Lower lobe of right lung (tissue), 2 donors: ENCODE measurements at regions not wholly inside any gene's neighbourhood (a gene's known extent, or its start where the extent isn't known, plus 50 kb on each side); places are given as distances from the start of the nearest gene placed in this dataset.

ENCODE experiments used
- ATAC-seq, 2 donors: fragments of 200-7000 bp; cut with Tn5 transposase; one replicate each; pipeline ENCODE4 v1.9.1; 2020 to 2022; ENCODE audit warnings: mild to moderate bottlenecking in 2 of 2, moderate library complexity in 2 of 2
- DNase-seq: peaks from one replicate; pipeline ENCODE4 v3.0.0-alpha.2; 2020
- H3K27ac ChIP-seq: fragments of 200-600 bp; one replicate; pipeline ENCODE4 v1.8.0; 2022
- H3K27me3 ChIP-seq: fragments of 200-600 bp; one replicate; pipeline ENCODE4 v1.8.0; 2022; ENCODE audit warnings: low read depth
- H3K36me3 ChIP-seq: fragments of 200-600 bp; one replicate; pipeline ENCODE4 v1.8.0; 2022; ENCODE audit warnings: mild to moderate bottlenecking
- H3K4me1 ChIP-seq: fragments of 200-600 bp; one replicate; pipeline ENCODE4 v1.8.0; 2022
- H3K4me3 ChIP-seq: fragments of 200-600 bp; one replicate; pipeline ENCODE4 v1.8.0; 2022; ENCODE audit warnings: mild to moderate bottlenecking
- H3K9me3 ChIP-seq: fragments of 200-600 bp; one replicate; pipeline ENCODE4 v1.8.0; 2022
- intact Hi-C: fragments of 100-400 bp; cut with DNase I; formaldehyde crosslinking; loops from one replicate; pipeline ENCODE4 v1.11.0; 2022
- TF ChIP-seq, protein P1 (sequence below): fragments of 200-600 bp; IDR thresholded peaks from one replicate; pipeline ENCODE4 v1.8.0; 2022; ENCODE audit warnings: antibody characterized with exemption, mild to moderate bottlenecking
- donor health status: DM: no; HTN: yes; CAD: no; lungs with severe emphysema.

DNA sequence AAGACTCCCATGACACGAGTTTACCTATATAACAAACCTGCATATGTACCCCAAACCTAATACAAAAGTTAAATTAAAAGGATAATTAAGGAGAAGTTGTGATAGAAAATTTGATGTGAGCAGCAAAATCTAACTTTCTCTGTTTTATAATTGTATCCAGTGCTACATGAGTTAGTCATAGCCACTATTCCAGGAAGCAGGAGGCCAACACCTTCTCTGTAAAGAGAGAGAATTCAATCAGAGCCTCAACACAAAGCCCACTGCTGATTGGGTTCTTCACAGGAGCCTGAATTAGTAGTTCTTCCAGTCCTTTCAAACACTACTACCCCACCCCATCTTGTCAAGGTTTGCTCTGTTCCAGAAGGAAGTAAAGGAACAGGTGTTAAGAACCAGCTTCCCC is 84.2 kb downstream of the BLID start:
- DNase-seq (no peak), ATAC-seq (no peak)
- Histone ChIP-seq H3K36me3 (no peaks in the 10 kb centered on the region), H3K9me3 (no peaks in the 10 kb centered on the region), H3K4me3 (no peak overlapping the region), H3K4me1 (no peaks in the 10 kb centered on the region), H3K27ac (no peak overlapping the region), H3K27me3 (no peaks in the 10 kb centered on the region)
- TF ChIP-seq, protein P1, sequence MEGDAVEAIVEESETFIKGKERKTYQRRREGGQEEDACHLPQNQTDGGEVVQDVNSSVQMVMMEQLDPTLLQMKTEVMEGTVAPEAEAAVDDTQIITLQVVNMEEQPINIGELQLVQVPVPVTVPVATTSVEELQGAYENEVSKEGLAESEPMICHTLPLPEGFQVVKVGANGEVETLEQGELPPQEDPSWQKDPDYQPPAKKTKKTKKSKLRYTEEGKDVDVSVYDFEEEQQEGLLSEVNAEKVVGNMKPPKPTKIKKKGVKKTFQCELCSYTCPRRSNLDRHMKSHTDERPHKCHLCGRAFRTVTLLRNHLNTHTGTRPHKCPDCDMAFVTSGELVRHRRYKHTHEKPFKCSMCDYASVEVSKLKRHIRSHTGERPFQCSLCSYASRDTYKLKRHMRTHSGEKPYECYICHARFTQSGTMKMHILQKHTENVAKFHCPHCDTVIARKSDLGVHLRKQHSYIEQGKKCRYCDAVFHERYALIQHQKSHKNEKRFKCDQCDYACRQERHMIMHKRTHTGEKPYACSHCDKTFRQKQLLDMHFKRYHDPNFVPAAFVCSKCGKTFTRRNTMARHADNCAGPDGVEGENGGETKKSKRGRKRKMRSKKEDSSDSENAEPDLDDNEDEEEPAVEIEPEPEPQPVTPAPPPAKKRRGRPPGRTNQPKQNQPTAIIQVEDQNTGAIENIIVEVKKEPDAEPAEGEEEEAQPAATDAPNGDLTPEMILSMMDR = no peak
- intact Hi-C loops = no loop called here

DNA sequence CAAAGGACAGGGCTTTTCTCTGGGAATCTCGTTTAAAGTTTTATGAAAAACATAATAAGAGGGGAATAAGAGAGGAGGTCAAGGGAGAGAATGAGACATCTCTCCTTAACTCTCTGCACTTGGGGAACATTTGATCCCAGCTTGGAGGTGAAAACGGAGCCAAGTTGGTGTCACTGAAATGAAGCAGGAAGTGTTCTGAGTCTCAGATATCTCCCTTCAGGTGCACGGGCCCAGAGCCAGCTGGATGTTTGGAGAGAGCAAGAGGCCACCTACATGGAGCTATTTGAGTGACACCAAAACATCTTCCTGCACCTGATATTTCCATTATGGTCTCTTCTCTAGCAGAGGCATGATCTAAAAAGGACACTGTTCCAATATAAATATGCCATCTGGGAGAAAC is 85.7 kb downstream of the BLID start:
- Histone ChIP-seq H3K4me3 (no peak overlapping the region), H3K4me1 (no peaks in the 10 kb centered on the region), H3K36me3 (no peaks in the 10 kb centered on the region), H3K27me3 (no peaks in the 10 kb centered on the region), H3K27ac (no peak overlapping the region), H3K9me3 (no peaks in the 10 kb centered on the region)
- TF ChIP-seq, protein P1 = no peak
- intact Hi-C loops = no loop called here
- DNase-seq = no peak
- ATAC-seq = no peak

DNA sequence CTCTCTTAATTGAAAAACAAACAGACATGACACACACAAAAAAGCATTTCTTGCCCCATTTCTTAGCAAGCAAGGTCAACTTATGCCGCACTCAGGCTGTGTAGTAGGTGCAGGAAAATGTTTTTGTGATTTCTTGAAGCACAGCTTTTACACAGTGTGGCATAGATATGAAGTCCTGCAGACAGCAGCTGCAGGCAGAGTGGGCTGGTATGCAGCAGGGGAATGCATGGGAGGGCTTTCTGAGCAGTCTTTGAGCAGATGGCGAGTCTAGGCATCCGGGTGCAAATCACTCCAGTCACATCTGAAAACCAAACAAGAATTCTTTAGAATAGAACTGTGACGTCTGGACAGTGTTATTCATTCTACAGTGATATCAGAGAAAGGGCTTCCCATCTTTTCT is 87.5 kb downstream of the BLID start:
- ATAC-seq = no peak
- no peak for DNase-seq
- intact Hi-C loops = no loop called here

DNA sequence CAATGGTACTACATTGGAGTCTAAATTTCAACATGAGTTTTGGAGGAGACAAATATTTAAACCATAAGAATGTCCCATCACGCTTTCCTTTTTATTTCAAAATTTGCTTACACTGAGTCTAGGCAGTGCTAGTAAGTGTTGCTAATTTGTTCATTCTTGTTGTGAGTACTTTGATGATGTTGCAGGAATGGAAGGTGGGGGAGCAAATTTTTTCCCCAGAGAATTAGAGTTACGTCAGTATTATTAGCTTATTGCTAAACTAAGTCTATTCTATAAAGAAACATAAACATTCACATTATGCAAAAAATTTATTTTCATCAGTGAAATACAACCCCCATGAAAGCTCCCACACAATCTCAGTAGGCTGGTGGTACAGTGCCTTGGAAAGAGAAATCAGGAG is 88.0 kb downstream of the BLID start:
- Histone ChIP-seq H3K4me3 (no peak overlapping the region), H3K4me1 (no peaks in the 10 kb centered on the region), H3K9me3 (no peaks in the 10 kb centered on the region), H3K27me3 (no peaks in the 10 kb centered on the region), H3K27ac (no peak overlapping the region), H3K36me3 (no peaks in the 10 kb centered on the region)
- ATAC-seq (no peak), DNase-seq (no peak)
- TF ChIP-seq, protein P1 = no peak
- intact Hi-C loops = no loop called here

More for the DNA sequence above, 87.5 kb downstream of the BLID start:
- TF ChIP-seq, protein P1 = no peak
- no peaks in the 10 kb centered on the region for H3K27me3 ChIP-seq
- no peaks in the 10 kb centered on the region for H3K9me3 ChIP-seq
- H3K4me3 ChIP-seq = no peak overlapping the region
- no peaks in the 10 kb centered on the region for H3K36me3 ChIP-seq
- H3K4me1 ChIP-seq = no peaks in the 10 kb centered on the region
- H3K27ac ChIP-seq = no peak overlapping the region

DNA sequence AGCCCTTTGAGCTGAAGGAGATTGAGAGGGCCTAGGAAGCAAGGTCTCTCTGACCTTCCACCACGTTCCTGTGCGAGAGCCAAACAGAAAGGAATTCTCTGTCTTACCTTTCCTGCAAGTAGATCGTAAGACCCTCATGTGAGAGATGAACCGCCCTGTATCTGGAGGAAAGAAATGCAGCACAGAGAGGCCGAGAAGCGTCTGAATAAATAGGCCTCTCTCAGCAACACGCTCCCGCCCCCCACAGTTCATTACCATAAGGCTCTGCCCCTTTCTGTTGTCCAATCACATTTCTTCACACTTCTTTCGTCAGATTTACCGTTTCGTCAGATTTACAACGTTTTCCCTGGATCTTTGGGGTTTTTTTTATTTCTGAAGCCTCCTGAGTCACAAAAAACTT is 90.3 kb downstream of the BLID start:
- intact Hi-C loops = no loop called here
- Histone ChIP-seq H3K4me3 (no peak overlapping the region), H3K36me3 (no peaks in the 10 kb centered on the region)

More for the DNA sequence above, 90.3 kb downstream of the BLID start:
- TF ChIP-seq, protein P1 = no peak
- DNase-seq (no peak), ATAC-seq (no peak)
- Histone ChIP-seq H3K9me3 (no peaks in the 10 kb centered on the region), H3K4me1 (peaks cover 2% of the 10 kb centered on the region), H3K27me3 (no peaks in the 10 kb centered on the region), H3K27ac (no peak overlapping the region)
